ENCODE measurements at regions not wholly inside any gene's neighbourhood (a gene's known extent, or its start where the extent isn't known, plus 50 kb on each side); places are given as distances from the start of the nearest gene placed in this dataset.

GRCh38 chr9:106324591-106325280, 538.2 kb upstream of the ZNF462 start:
- DNase-seq (ENCODE audit: low spot score), result no peak

- no peak for DNase-seq (ENCODE audit: low spot score)
Observed at GRCh38 chr9:106326493-106326892, 536.5 kb upstream of the ZNF462 start.

- DNase-seq (ENCODE audit: low spot score), result no peak
Observed at GRCh38 chr9:106333481-106333880, 529.5 kb upstream of the ZNF462 start.

DNA sequence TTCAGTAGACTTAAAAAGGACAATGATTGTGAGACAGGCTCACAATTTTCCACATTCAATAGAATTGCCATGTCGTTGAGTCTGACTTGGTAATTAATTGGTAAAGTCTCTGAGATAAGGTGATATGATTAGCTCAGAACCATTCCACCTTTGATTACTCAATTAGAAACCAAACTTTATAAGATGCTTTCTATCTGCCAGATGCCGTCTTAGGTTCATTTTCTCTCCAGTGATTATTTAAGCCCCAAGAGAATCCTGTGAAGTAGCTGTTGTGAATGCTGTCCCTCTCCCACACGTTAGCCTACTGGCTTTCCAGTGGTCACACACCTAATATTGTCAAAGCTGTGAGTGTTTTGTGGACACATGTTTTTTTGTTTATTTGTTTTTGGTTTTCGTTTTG, 528.9 kb upstream of the ZNF462 start:
- DNase-seq (ENCODE audit: low spot score), result no peak

DNA sequence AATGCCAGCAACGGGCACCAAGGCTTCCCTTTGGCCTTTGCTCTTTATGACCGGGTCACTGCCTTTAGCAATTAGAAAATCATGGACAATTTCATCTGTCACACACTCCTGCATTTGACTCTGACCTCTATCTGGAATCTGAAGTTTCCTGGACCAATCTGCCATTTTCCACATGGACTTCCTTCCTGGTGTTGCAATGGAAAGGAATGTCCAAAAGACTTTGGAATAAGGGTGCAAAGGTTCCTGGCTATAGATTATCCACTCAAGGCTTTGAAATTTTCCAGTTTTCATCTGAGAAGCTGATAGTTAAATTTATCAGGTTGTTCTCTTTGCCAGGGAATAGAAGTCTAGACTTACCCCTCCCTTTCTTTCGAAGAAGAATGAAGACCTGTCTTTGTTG, 523.1 kb upstream of the ZNF462 start:
- DNase-seq (ENCODE audit: low spot score), result no peak

DNA sequence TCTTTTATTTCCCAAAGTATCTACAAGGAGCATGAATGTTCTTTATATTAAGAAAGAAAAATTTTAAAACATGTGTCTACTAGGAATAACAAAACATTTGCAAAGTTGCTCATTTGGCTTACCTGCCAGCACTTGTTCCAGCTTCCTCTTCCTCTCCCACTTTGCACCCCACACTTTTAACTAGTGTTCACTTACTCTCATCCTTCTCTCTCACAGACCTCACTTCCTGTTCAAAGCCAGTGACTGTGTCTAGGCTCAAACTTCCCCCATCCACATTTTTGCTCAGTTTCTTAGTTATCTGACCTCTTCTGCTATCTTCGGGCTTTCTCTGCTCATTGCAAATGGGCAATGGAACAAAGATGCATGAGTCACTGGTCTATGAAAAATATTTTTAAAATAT, 512.2 kb upstream of the ZNF462 start:
- DNase-seq (ENCODE audit: low spot score), result no peak

GRCh38 chr9:106356924-106357323, 506.0 kb upstream of the ZNF462 start:
- DNase-seq (ENCODE audit: low spot score), result no peak

DNA sequence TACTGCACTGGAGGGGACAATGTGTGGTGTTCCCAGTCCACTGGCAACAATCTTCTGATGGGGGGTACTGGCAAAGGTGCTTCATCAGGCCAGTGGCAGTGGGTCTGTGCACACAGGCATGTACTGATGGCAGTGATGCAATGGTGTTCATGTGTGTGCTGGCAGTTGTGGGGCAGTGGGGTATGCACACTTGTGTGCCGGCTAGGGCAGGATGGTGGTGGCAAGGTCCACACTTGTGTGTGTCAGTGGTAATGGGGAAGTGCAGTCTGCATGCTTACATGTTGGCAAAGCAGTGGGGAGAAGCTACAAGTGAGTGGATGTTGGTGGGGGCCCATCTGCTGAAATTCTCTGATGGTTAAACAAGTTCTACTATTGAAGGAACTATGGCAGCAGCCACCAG, 504.6 kb upstream of the ZNF462 start:
- DNase-seq (ENCODE audit: low spot score), result no peak

- no peak for DNase-seq (ENCODE audit: low spot score)
Observed at GRCh38 chr9:106376689-106377088, 486.3 kb upstream of the ZNF462 start.

DNA sequence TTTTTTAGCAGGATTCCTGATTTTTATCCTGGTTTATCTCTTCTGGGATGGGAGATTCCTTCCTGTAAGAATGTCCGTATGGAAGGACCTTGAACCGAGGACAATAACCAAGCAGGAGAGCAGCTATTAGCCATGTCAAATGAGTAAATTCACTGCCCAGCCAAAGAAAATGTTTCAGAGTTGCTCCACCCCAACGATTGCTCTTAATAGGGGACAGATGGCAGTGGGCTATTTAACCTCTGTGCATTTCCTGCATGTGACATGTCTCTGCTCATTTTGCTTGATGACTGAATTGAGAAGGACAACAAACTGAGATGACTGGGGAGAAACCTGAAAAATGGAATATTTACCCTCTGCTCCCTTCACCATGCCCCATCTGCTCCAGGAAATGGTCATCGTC, 479.9 kb upstream of the ZNF462 start:
- no peak for DNase-seq (ENCODE audit: low spot score)

DNA sequence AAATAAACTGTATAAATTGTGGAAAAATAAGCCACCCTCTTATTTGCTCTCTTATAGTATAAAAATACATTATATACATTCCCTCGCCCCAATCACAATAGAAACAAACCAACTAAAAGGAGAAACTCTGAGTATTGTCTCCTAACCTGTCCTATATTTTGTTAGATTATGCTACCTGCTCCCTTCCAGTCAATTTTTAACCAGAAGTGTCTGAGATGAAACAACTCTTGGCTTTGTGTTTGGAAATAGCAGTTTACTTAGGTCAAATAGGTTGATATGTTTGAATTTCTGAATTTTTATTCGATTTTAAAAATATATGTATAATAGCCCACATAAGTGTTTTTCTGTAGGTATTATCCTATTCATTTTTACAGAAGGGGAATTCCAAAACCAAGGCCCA, 475.0 kb upstream of the ZNF462 start:
- no peak for DNase-seq (ENCODE audit: low spot score)

GRCh38 chr9:106393226-106393625, 469.7 kb upstream of the ZNF462 start:
- no peak for DNase-seq (ENCODE audit: low spot score)

- no peak for DNase-seq (ENCODE audit: low spot score)
Observed at GRCh38 chr9:106400170-106400569, 462.8 kb upstream of the ZNF462 start.

DNA sequence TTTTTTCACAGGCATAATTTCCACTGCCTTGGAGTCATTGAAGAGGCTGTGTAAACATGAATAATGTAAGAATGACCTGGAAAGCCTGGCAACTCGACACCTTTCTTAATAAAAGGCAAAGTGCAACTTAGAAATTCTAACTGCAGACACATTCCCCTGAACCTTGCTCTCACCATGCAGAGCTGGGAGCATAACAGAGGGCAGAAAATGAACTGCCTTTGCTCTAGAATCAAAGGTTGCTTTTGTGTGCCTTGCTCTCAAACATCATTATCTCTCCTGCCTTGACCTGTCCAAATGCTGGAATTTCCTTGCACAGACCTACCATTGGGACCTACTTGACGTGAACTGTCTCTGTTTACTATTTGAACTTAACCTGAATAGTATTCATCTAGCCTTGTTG, 462.0 kb upstream of the ZNF462 start:
- no peak for DNase-seq (ENCODE audit: low spot score)

GRCh38 chr9:106403081-106403480, 459.9 kb upstream of the ZNF462 start:
- no peak for DNase-seq (ENCODE audit: low spot score)

DNA sequence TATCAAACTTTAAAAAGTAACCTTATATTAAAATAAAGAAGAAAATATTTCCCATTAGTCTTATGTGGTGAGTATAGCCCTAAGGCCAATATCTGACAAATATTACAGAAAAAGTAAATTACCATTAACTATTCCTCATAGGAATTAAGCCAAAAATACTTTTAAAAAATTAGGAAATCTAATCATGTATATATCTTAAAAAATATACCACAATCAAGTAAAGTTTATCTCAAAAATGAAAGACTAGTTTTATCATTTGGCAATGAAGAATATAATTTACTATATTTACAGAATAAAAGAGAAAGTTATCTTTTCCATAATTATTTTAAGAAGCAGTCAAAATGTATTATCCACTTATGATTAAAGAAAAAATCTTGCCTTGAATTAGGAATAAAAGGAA, 458.8 kb upstream of the ZNF462 start:
- DNase-seq (ENCODE audit: low spot score), result no peak

GRCh38 chr9:106405871-106406435, 457.0 kb upstream of the ZNF462 start:
- no peak for DNase-seq (ENCODE audit: low spot score)

DNA sequence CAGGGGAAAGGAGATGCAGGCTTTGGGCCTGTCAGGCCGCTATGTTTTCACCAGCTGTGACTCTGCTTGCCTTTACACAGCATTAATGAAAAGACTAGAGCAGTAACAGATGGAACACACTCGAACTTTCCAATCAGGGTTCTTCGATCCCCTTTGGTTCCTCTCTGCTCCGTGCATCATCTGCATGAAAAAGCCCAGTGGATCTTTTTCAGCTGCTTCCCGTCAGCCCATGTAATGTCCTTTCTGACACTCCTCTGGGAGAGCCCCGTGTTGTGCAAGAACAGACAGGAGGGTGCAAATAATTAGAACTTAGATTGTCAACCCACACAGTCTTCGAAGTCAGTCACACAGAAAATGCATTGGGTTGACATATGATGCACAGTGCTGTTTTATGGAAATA, 448.9 kb upstream of the ZNF462 start:
- no peak for DNase-seq (ENCODE audit: low spot score)

- DNase-seq (ENCODE audit: low spot score), result no peak
Observed at GRCh38 chr9:106417685-106418084, 445.3 kb upstream of the ZNF462 start.

DNA sequence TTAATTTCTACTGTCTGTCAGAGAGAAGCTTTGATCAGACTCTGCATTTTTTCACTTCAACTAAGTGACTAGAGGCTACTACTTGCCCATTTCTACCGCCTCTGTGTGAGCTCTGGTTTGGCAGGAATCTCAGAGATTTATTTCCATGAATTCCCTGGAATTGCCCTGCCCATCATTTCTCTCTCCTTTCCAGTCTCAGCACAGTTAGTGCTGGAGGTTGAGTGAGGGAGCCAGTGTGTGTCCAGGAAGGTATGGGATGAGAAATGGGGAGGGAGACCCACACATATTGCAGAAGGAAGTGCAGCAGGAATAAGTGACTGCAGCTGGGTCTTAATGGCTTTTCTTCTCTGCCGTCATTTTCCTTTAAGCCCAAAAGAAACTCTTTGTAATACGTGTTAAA, 443.1 kb upstream of the ZNF462 start:
- no peak for DNase-seq (ENCODE audit: low spot score)

DNA sequence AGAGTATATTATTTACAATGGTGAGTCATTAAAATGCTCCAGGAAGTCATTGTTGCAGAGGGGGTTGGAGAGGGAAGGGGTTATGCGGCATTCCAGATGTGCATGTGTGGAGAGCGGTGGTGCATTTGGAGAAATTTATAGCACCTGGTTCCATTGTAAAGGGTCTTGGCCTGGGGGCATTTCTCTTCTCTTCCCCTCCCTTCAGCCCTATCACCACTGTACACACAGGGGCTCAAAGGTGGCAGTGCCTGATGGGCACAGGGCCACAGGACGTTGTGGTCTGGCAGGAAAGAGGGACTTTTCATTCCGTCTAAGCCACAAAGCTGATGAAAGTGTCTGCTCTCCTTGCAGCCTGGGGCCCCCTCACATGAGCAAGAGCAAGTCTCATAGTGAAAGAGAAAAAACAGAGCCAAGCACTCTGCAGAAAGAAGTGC, 442.4 kb upstream of the ZNF462 start:
- DNase-seq (ENCODE audit: low spot score), result no peak

- DNase-seq (ENCODE audit: low spot score), result no peak
Observed at GRCh38 chr9:106421772-106422171, 441.2 kb upstream of the ZNF462 start.

DNA sequence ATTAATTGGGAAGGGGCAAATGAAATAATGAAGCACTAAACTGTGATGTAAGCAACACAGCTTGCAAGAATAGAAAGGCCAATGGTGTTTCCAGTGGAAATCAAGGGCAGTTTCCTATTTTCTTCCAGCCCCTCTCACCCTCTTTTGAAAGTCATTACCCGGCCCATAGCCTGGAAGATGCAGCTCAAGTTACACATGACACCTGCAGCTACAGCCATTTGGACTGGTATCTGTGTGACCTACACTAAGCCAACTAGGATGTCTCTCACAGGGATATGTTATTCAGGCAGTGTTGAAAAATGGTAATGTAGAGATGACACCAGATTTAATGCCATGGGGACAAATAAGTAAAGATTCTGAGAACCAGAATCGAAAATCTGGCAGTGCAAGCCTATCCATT, 439.4 kb upstream of the ZNF462 start:
- DNase-seq (ENCODE audit: low spot score), result no peak

DNA sequence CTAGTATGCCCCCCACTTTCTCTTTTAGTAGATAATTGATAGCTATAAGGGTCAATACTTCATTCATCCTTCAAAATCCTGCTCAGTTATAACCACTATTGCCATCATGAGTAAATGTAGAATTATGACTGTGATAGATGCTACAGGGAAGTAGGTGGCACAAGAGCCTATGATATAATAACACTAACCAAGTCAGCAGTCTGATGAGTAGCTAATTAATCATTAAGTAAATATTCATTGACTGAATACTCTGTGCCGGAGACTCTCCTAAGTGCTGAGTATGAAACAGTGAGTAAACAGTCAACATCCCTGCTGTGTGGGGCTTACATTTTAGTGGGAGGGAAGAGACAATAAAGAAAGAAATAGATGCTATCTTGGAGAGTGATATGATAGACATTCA, 430.3 kb upstream of the ZNF462 start:
- DNase-seq (ENCODE audit: low spot score), result no peak
